GM12878 (cell line): ENCODE measurements at regions not wholly inside any gene's neighbourhood (a gene's known extent, or its start where the extent isn't known, plus 50 kb on each side); places are given as distances from the start of the nearest gene placed in this dataset.

ENCODE experiments used
- ATAC-seq: fragments of 200-7000 bp; cut with Tn5 transposase; 3 replicates; pipeline ENCODE4 v1.9.1; 2020; ENCODE audit warnings: mild to moderate bottlenecking, moderate library complexity
- BruUV-seq: library from RNA; stranded (reverse); fragments of 400-500 nt; replicated peaks from 2 replicates; lab custom pipeline; 2021; lab: Mats Ljungman, UMichigan
- CTCF ChIA-PET: fragments of 300-600 bp; sonication (Branson Sonifier 250); formaldehyde crosslinking; extraction: SDS; loops from one replicate; lab custom pipeline; 2021; ENCODE audit warnings: inconsistent platforms; lab: Yijun Ruan, JAX
- POLR2A ChIA-PET: fragments of 350-600 bp; formaldehyde crosslinking; extraction: SDS; loops from one replicate; lab custom pipeline; 2021; ENCODE audit warnings: inconsistent platforms; lab: Charles Lee
- RAD21 ChIA-PET: fragments of 300-600 bp; sonication (Branson Sonifier 250); formaldehyde crosslinking; loops from one replicate; lab custom pipeline; 2023; ENCODE audit warnings: antibody characterized with exemption; ENCODE audit not compliant: unreplicated experiment; lab: Charles Lee
- SMC1A ChIA-PET: fragments of 300-600 bp; sonication (Branson Sonifier 250); formaldehyde crosslinking; loops from one replicate; lab custom pipeline; 2023; ENCODE audit not compliant: unreplicated experiment, uncharacterized antibody; lab: Charles Lee
- DNase-seq: peaks from one replicate; pipeline ENCODE4 v3.0.0-alpha.2; 2011; ENCODE audit warnings: low read depth, low spot score
- FAIRE-seq: peaks from 3 replicates; lab custom pipeline; 2011; peaks lifted over from hg19 to GRCh38; lab: Jason Lieb, UNC
- H2AFZ ChIP-seq: 2 replicates; pipeline ENCODE4 v1.6.0; 2011; ENCODE audit warnings: low read depth, low read length, control low read depth; ENCODE audit not compliant: control insufficient read depth
- H3K27ac ChIP-seq: 2 replicates; pipeline ENCODE4 v1.5.1; 2011; ENCODE audit warnings: control low read depth; ENCODE audit not compliant: control insufficient read depth, insufficient read depth
- H3K27me3 ChIP-seq, 2 experiments: replicated peaks in 1 of 2; 2 replicates each; pipeline versions ENCODE4 v1.6.0 to v1.6.1; 2011; ENCODE audit warnings: low read length in 1 of 2; ENCODE audit not compliant: control insufficient read depth in 2 of 2, insufficient read depth in 2 of 2
- H3K36me3 ChIP-seq, 2 experiments: 2 replicates each; pipeline ENCODE4 v1.5.1; 2011; ENCODE audit warnings: low read length in 1 of 2; ENCODE audit not compliant: control insufficient read depth in 2 of 2, insufficient read depth in 2 of 2
- H3K4me1 ChIP-seq: 2 replicates; pipeline ENCODE4 v1.6.1; 2011; ENCODE audit warnings: mild to moderate bottlenecking, low read length, moderate library complexity, mixed read lengths; ENCODE audit not compliant: control insufficient read depth, insufficient read depth
- H3K4me2 ChIP-seq: 2 replicates; pipeline ENCODE4 v1.6.0; 2011; ENCODE audit warnings: control low read depth; ENCODE audit not compliant: control insufficient read depth, insufficient read depth
- H3K4me3 ChIP-seq: fragments of 200-600 bp; sonication (generic); 2 replicates; pipeline ENCODE4 v1.5.1; 2016
- H3K79me2 ChIP-seq: 2 replicates; pipeline ENCODE4 v1.6.0; 2011; ENCODE audit warnings: low read length; ENCODE audit not compliant: control insufficient read depth, insufficient read depth
- H3K9ac ChIP-seq: 2 replicates; pipeline ENCODE4 v1.8.0; 2011; ENCODE audit warnings: low read length, control low read depth, mixed read lengths; ENCODE audit not compliant: control insufficient read depth, insufficient read depth
- H3K9me3 ChIP-seq: replicated peaks from 3 replicates; pipeline ENCODE4 v1.5.1; 2011; ENCODE audit warnings: mild to moderate bottlenecking, low read length; ENCODE audit not compliant: control insufficient read depth, insufficient read depth
- H4K20me1 ChIP-seq: 2 replicates; pipeline ENCODE4 v1.6.0; 2011; ENCODE audit not compliant: control insufficient read depth, insufficient read depth
- BACH1 ChIP-seq: fragments of 450-650 bp; IDR thresholded peaks from 2 replicates; pipeline ENCODE4 v1.6.1; 2017; ENCODE audit warnings: mild to moderate bottlenecking, borderline replicate concordance
- DPF2 ChIP-seq: fragments of 450-650 bp; IDR thresholded peaks from 2 replicates; pipeline ENCODE4 v1.6.1; 2017; ENCODE audit warnings: mild to moderate bottlenecking
- JUND ChIP-seq: IDR thresholded peaks from 2 replicates; pipeline ENCODE4 v1.6.1; 2012; ENCODE audit warnings: low read depth, mild to moderate bottlenecking, low read length, improper control_type of control experiment, moderate library complexity
- MYC ChIP-seq: IDR thresholded peaks from 2 replicates; pipeline ENCODE4 v1.6.1; 2011; ENCODE audit warnings: mild to moderate bottlenecking, low read length, moderate library complexity, inconsistent platforms; ENCODE audit not compliant: insufficient read depth, insufficient replicate concordance, insufficient read length, severe bottlenecking
- SREBF2 ChIP-seq: IDR thresholded peaks from 2 replicates; pipeline ENCODE4 v1.6.1; 2012; ENCODE audit warnings: mild to moderate bottlenecking, low read length
- STAT1 ChIP-seq: fragments of 450-650 bp; conservative IDR thresholded peaks from 2 replicates; pipeline ENCODE4 v1.6.1; 2014; ENCODE audit warnings: antibody characterized with exemption, mild to moderate bottlenecking
- TCF3 ChIP-seq: IDR thresholded peaks from 2 replicates; pipeline ENCODE4 v1.6.1; 2012; ENCODE audit warnings: low read depth, mild to moderate bottlenecking, low read length, borderline replicate concordance; ENCODE audit not compliant: insufficient read depth
- YBX1 ChIP-seq: fragments of 450-650 bp; IDR thresholded peaks from 2 replicates; pipeline ENCODE4 v1.6.1; 2016; ENCODE audit warnings: antibody characterized with exemption
- WGBS: methylation state at CpG from one replicate; pipeline ENCODE4 v1.1.6; 2016; ENCODE audit warnings: low lambda C conversion rate; ENCODE audit not compliant: insufficient replicate concordance, insufficient coverage; ENCODE audit errors: missing lambda C conversion rate; 5-methylcytosine and 5-hydroxymethylcytosine counted together
- in situ Hi-C: fragments of 300-500 bp; cut with MboI; formaldehyde crosslinking; loops from 9 replicates; pipeline ENCODE4 v1.14.3; 2018; ENCODE audit warnings: mixed read lengths
- intact Hi-C: fragments of 100-400 bp; cut with micrococcal nuclease; formaldehyde crosslinking; loops from one replicate; pipeline ENCODE4 v1.14.2; 2022; ENCODE audit not compliant: unreplicated experiment
- TF ChIP-seq, protein P1 (sequence below): fragments of 450-650 bp; IDR thresholded peaks from 2 replicates; pipeline ENCODE4 v1.6.1; 2017; ENCODE audit warnings: borderline replicate concordance
- TF ChIP-seq, protein P2 (sequence below): fragments of 450-650 bp; IDR thresholded peaks from 2 replicates; pipeline ENCODE4 v1.6.1; 2017; ENCODE audit warnings: antibody characterized with exemption, mild to moderate bottlenecking, moderate library complexity

DNA sequence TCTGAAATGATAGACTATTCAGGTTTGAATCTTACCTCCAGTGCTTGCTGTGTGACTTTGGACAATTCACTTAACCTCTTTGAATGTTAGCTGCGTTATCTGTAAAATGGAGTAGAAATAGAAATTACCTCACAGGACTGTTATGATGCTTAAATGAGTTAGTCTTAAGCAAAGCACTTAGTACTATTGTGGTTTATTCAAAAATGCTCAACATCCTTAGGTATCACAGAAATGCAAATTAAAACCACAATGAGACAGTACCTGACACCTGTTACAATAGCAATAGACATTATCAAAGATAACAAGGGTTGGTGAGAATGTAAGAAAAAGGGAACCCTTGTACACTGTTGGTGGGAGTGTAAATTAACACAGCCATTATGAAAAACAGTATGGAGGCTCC, 77.6 kb upstream of the FREM1 start:
- Histone ChIP-seq H3K27me3 (no peaks in the 10 kb centered on the region), H4K20me1 (no peaks in the 10 kb centered on the region), H3K79me2 (no peaks in the 10 kb centered on the region), H3K4me1 (no peaks in the 10 kb centered on the region), H3K36me3 (no peaks in the 10 kb centered on the region), H3K9me3 (no peaks in the 10 kb centered on the region), H3K9ac (no peak overlapping the region), H3K4me3 (no peak overlapping the region), H3K4me2 (no peak overlapping the region), H2AFZ (no peak overlapping the region), H3K27ac (no peak overlapping the region)
- no TSS peak for BruUV-seq
- intact Hi-C loops: no loop called here
- ATAC-seq: no peak
- 0% methylated on average over 1 of the region's 1 CpG for WGBS
- DNase-seq: no peak
- SMC1A ChIA-PET: no interaction called here
- no peak for FAIRE-seq
- TF ChIP-seq STAT1: no peak
- no peak for TF ChIP-seq JUND
- TF ChIP-seq, protein P1, sequence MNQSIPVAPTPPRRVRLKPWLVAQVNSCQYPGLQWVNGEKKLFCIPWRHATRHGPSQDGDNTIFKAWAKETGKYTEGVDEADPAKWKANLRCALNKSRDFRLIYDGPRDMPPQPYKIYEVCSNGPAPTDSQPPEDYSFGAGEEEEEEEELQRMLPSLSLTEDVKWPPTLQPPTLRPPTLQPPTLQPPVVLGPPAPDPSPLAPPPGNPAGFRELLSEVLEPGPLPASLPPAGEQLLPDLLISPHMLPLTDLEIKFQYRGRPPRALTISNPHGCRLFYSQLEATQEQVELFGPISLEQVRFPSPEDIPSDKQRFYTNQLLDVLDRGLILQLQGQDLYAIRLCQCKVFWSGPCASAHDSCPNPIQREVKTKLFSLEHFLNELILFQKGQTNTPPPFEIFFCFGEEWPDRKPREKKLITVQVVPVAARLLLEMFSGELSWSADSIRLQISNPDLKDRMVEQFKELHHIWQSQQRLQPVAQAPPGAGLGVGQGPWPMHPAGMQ: no peak
- no peak for TF ChIP-seq DPF2
- no peak for TF ChIP-seq YBX1
- TF ChIP-seq TCF3: no peak
- TF ChIP-seq BACH1: no peak
- TF ChIP-seq MYC: no peak
- no peak for TF ChIP-seq SREBF2
- TF ChIP-seq, protein P2, sequence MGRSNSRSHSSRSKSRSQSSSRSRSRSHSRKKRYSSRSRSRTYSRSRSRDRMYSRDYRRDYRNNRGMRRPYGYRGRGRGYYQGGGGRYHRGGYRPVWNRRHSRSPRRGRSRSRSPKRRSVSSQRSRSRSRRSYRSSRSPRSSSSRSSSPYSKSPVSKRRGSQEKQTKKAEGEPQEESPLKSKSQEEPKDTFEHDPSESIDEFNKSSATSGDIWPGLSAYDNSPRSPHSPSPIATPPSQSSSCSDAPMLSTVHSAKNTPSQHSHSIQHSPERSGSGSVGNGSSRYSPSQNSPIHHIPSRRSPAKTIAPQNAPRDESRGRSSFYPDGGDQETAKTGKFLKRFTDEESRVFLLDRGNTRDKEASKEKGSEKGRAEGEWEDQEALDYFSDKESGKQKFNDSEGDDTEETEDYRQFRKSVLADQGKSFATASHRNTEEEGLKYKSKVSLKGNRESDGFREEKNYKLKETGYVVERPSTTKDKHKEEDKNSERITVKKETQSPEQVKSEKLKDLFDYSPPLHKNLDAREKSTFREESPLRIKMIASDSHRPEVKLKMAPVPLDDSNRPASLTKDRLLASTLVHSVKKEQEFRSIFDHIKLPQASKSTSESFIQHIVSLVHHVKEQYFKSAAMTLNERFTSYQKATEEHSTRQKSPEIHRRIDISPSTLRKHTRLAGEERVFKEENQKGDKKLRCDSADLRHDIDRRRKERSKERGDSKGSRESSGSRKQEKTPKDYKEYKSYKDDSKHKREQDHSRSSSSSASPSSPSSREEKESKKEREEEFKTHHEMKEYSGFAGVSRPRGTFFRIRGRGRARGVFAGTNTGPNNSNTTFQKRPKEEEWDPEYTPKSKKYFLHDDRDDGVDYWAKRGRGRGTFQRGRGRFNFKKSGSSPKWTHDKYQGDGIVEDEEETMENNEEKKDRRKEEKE: no peak
- CTCF ChIA-PET: no interaction called here
- POLR2A ChIA-PET: no interaction called here
- RAD21 ChIA-PET: no interaction called here
- in situ Hi-C loops: no loop called here
